GM12878 (cell line): ENCODE measurements at regions not wholly inside any gene's neighbourhood (a gene's known extent, or its start where the extent isn't known, plus 50 kb on each side); places are given as distances from the start of the nearest gene placed in this dataset.

ENCODE experiments used
- ATAC-seq: fragments of 200-7000 bp; cut with Tn5 transposase; 3 replicates; pipeline ENCODE4 v1.9.1; 2020; ENCODE audit warnings: mild to moderate bottlenecking, moderate library complexity
- BruUV-seq: library from RNA; stranded (reverse); fragments of 400-500 nt; replicated peaks from 2 replicates; lab custom pipeline; 2021; lab: Mats Ljungman, UMichigan
- CTCF ChIA-PET: fragments of 300-600 bp; sonication (Branson Sonifier 250); formaldehyde crosslinking; extraction: SDS; loops from one replicate; lab custom pipeline; 2021; ENCODE audit warnings: inconsistent platforms; lab: Yijun Ruan, JAX
- POLR2A ChIA-PET: fragments of 350-600 bp; formaldehyde crosslinking; extraction: SDS; loops from one replicate; lab custom pipeline; 2021; ENCODE audit warnings: inconsistent platforms; lab: Charles Lee
- RAD21 ChIA-PET: fragments of 300-600 bp; sonication (Branson Sonifier 250); formaldehyde crosslinking; loops from one replicate; lab custom pipeline; 2023; ENCODE audit warnings: antibody characterized with exemption; ENCODE audit not compliant: unreplicated experiment; lab: Charles Lee
- SMC1A ChIA-PET: fragments of 300-600 bp; sonication (Branson Sonifier 250); formaldehyde crosslinking; loops from one replicate; lab custom pipeline; 2023; ENCODE audit not compliant: unreplicated experiment, uncharacterized antibody; lab: Charles Lee
- DNase-seq: peaks from one replicate; pipeline ENCODE4 v3.0.0-alpha.2; 2011; ENCODE audit warnings: low read depth, low spot score
- FAIRE-seq: peaks from 3 replicates; lab custom pipeline; 2011; peaks lifted over from hg19 to GRCh38; lab: Jason Lieb, UNC
- H2AFZ ChIP-seq: 2 replicates; pipeline ENCODE4 v1.6.0; 2011; ENCODE audit warnings: low read depth, low read length, control low read depth; ENCODE audit not compliant: control insufficient read depth
- H3K27ac ChIP-seq: 2 replicates; pipeline ENCODE4 v1.5.1; 2011; ENCODE audit warnings: control low read depth; ENCODE audit not compliant: control insufficient read depth, insufficient read depth
- H3K27me3 ChIP-seq, 2 experiments: replicated peaks in 1 of 2; 2 replicates each; pipeline versions ENCODE4 v1.6.0 to v1.6.1; 2011; ENCODE audit warnings: low read length in 1 of 2; ENCODE audit not compliant: control insufficient read depth in 2 of 2, insufficient read depth in 2 of 2
- H3K36me3 ChIP-seq, 2 experiments: 2 replicates each; pipeline ENCODE4 v1.5.1; 2011; ENCODE audit warnings: low read length in 1 of 2; ENCODE audit not compliant: control insufficient read depth in 2 of 2, insufficient read depth in 2 of 2
- H3K4me1 ChIP-seq: 2 replicates; pipeline ENCODE4 v1.6.1; 2011; ENCODE audit warnings: mild to moderate bottlenecking, low read length, moderate library complexity, mixed read lengths; ENCODE audit not compliant: control insufficient read depth, insufficient read depth
- H3K4me2 ChIP-seq: 2 replicates; pipeline ENCODE4 v1.6.0; 2011; ENCODE audit warnings: control low read depth; ENCODE audit not compliant: control insufficient read depth, insufficient read depth
- H3K4me3 ChIP-seq: fragments of 200-600 bp; sonication (generic); 2 replicates; pipeline ENCODE4 v1.5.1; 2016
- H3K79me2 ChIP-seq: 2 replicates; pipeline ENCODE4 v1.6.0; 2011; ENCODE audit warnings: low read length; ENCODE audit not compliant: control insufficient read depth, insufficient read depth
- H3K9ac ChIP-seq: 2 replicates; pipeline ENCODE4 v1.8.0; 2011; ENCODE audit warnings: low read length, control low read depth, mixed read lengths; ENCODE audit not compliant: control insufficient read depth, insufficient read depth
- H3K9me3 ChIP-seq: replicated peaks from 3 replicates; pipeline ENCODE4 v1.5.1; 2011; ENCODE audit warnings: mild to moderate bottlenecking, low read length; ENCODE audit not compliant: control insufficient read depth, insufficient read depth
- H4K20me1 ChIP-seq: 2 replicates; pipeline ENCODE4 v1.6.0; 2011; ENCODE audit not compliant: control insufficient read depth, insufficient read depth
- ATF7 ChIP-seq: fragments of 450-650 bp; IDR thresholded peaks from 2 replicates; pipeline ENCODE4 v1.6.1; 2016; ENCODE audit warnings: low read depth, mild to moderate bottlenecking
- CEBPZ ChIP-seq: fragments of 150-350 bp; IDR thresholded peaks from 2 replicates; pipeline ENCODE4 v1.6.1; 2016; ENCODE audit warnings: low read depth, low read length
- HDGF ChIP-seq: fragments of 450-650 bp; IDR thresholded peaks from 2 replicates; pipeline ENCODE4 v1.6.1; 2016; ENCODE audit warnings: antibody characterized with exemption
- JUND ChIP-seq: IDR thresholded peaks from 2 replicates; pipeline ENCODE4 v1.6.1; 2012; ENCODE audit warnings: low read depth, mild to moderate bottlenecking, low read length, improper control_type of control experiment, moderate library complexity
- RCOR1 ChIP-seq: conservative IDR thresholded peaks from 2 replicates; pipeline ENCODE4 v1.6.1; 2012; ENCODE audit warnings: low read depth, low read length, improper control_type of control experiment
- SMAD1 ChIP-seq: fragments of 450-650 bp; IDR thresholded peaks from 2 replicates; pipeline ENCODE4 v1.6.1; 2018; ENCODE audit warnings: mild to moderate bottlenecking, low read depth; ENCODE audit not compliant: partially characterized antibody
- SP1 ChIP-seq: IDR thresholded peaks from one replicate; pipeline ENCODE4 v1.6.1; 2011; ENCODE audit warnings: low read depth, low read length
- SUZ12 ChIP-seq: fragments of 200-600 bp; sonication (generic); IDR thresholded peaks from one replicate; pipeline ENCODE4 v1.6.1; 2018; ENCODE audit warnings: antibody characterized with exemption, mild to moderate bottlenecking; ENCODE audit not compliant: unreplicated experiment
- YY1 ChIP-seq: IDR thresholded peaks from 2 replicates; pipeline ENCODE4 v1.6.1; 2011; ENCODE audit warnings: low read depth, mild to moderate bottlenecking, low read length
- ZNF687 ChIP-seq: fragments of 450-650 bp; IDR thresholded peaks from 2 replicates; pipeline ENCODE4 v1.6.1; 2017; ENCODE audit warnings: mild to moderate bottlenecking, moderate library complexity
- WGBS: methylation state at CpG from one replicate; pipeline ENCODE4 v1.1.6; 2016; ENCODE audit warnings: low lambda C conversion rate; ENCODE audit not compliant: insufficient replicate concordance, insufficient coverage; ENCODE audit errors: missing lambda C conversion rate; 5-methylcytosine and 5-hydroxymethylcytosine counted together
- in situ Hi-C: fragments of 300-500 bp; cut with MboI; formaldehyde crosslinking; loops from 9 replicates; pipeline ENCODE4 v1.14.3; 2018; ENCODE audit warnings: mixed read lengths
- intact Hi-C: fragments of 100-400 bp; cut with micrococcal nuclease; formaldehyde crosslinking; loops from one replicate; pipeline ENCODE4 v1.14.2; 2022; ENCODE audit not compliant: unreplicated experiment
- TF ChIP-seq, protein P1 (sequence below): IDR thresholded peaks from 2 replicates; pipeline ENCODE4 v1.6.1; 2011; ENCODE audit warnings: low read depth, mild to moderate bottlenecking, low read length, moderate library complexity, borderline replicate concordance; ENCODE audit errors: extremely low read depth

- ChIA-PET RAD21 (no interaction called here), CTCF (no interaction called here), POLR2A (no interaction called here), SMC1A (no interaction called here)
- no peak for DNase-seq
- FAIRE-seq, result no peak
- Histone ChIP-seq H2AFZ (no peak overlapping the region), H3K79me2 (no peaks in the 10 kb centered on the region), H3K9me3 (no peaks in the 10 kb centered on the region), H3K27ac (no peak overlapping the region), H3K27me3 (no peaks in the 10 kb centered on the region), H3K9ac (no peak overlapping the region), H3K36me3 (no peaks in the 10 kb centered on the region), H3K4me3 (no peak overlapping the region), H3K4me2 (no peak overlapping the region), H4K20me1 (no peaks in the 10 kb centered on the region)
- no peak for ATAC-seq
- no TSS peak for BruUV-seq
- WGBS, result 6% methylated on average over 1 of the region's 1 CpG
- TF ChIP-seq SUZ12, result no peak
- TF ChIP-seq, protein P1, sequence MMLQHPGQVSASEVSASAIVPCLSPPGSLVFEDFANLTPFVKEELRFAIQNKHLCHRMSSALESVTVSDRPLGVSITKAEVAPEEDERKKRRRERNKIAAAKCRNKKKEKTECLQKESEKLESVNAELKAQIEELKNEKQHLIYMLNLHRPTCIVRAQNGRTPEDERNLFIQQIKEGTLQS, result no peak
- no peak for TF ChIP-seq HDGF
- no peak for TF ChIP-seq ATF7
- no peak for TF ChIP-seq CEBPZ
- TF ChIP-seq SMAD1, result no peak
- TF ChIP-seq ZNF687, result no peak
- no peak for TF ChIP-seq RCOR1
- no peak for TF ChIP-seq JUND
- no peak for TF ChIP-seq YY1
- no peak for TF ChIP-seq SP1
- TF ChIP-seq, all 136 proteins: peak for 0
- H3K4me1 ChIP-seq, result no peaks in the 10 kb centered on the region
- in situ Hi-C loops, result no loop called here
- intact Hi-C loops, result no loop called here
Measured at GRCh38 chr9:86634501-86634900, 280.3 kb upstream of the TUT7 start.
